Keratinocyte (primary cell): ENCODE measurements at regions not wholly inside any gene's neighbourhood (a gene's known extent, or its start where the extent isn't known, plus 50 kb on each side); places are given as distances from the start of the nearest gene placed in this dataset.

ENCODE experiments used
- DNase-seq: peaks from one replicate; pipeline ENCODE4 v3.0.0-alpha.2; 2011; ENCODE audit warnings: low read depth, missing footprints, low spot score
- FAIRE-seq: peaks from 2 replicates; lab custom pipeline; 2011; peaks lifted over from hg19 to GRCh38; lab: Jason Lieb, UNC
- H2AFZ ChIP-seq: 2 replicates; pipeline ENCODE4 v1.6.0; 2012; ENCODE audit warnings: low read length, control low read depth, inconsistent platforms; ENCODE audit not compliant: control insufficient read depth
- H3K27ac ChIP-seq: 2 replicates; pipeline ENCODE4 v1.5.1; 2011; ENCODE audit warnings: low read length; ENCODE audit not compliant: control insufficient read depth, insufficient read depth
- H3K27me3 ChIP-seq: 3 replicates; pipeline ENCODE4 v1.6.0; 2011; ENCODE audit warnings: low read length; ENCODE audit not compliant: control insufficient read depth, insufficient read depth; ENCODE audit errors: extremely low read depth
- H3K36me3 ChIP-seq, 2 experiments: 2 replicates in 1 of 2; 3 replicates in 1 of 2; pipeline ENCODE4 v1.5.1; 2011; ENCODE audit warnings: low read length in 2 of 2, mild to moderate bottlenecking in 1 of 2; ENCODE audit not compliant: control insufficient read depth in 2 of 2, insufficient read depth in 2 of 2; ENCODE audit errors: extremely low read depth in 1 of 2
- H3K4me1 ChIP-seq: 3 replicates; pipeline ENCODE4 v1.5.1; 2011; ENCODE audit warnings: low read length; ENCODE audit not compliant: control insufficient read depth, insufficient read depth; ENCODE audit errors: extremely low read depth
- H3K4me2 ChIP-seq: 3 replicates; pipeline ENCODE4 v1.6.0; 2011; ENCODE audit warnings: low read depth, low read length; ENCODE audit not compliant: control insufficient read depth, insufficient read depth; ENCODE audit errors: extremely low read depth
- H3K4me3 ChIP-seq, 3 experiments: fragments of 200-600 bp in 1 of 3; sonication (generic) in 1 of 3; 2 replicates in 2 of 3; 3 replicates in 1 of 3; pipeline ENCODE4 v1.5.1; 2011 to 2016; ENCODE audit warnings: low read length in 3 of 3, mild to moderate bottlenecking in 3 of 3, control low read depth in 2 of 3, inconsistent platforms in 1 of 3, low read depth in 1 of 3, mixed read lengths in 1 of 3, mixed run types in 1 of 3, moderate library complexity in 1 of 3; ENCODE audit not compliant: control insufficient read depth in 2 of 3, insufficient read depth in 2 of 3; ENCODE audit errors: extremely low read depth in 1 of 3
- H3K79me2 ChIP-seq: 2 replicates; pipeline ENCODE4 v1.6.0; 2012; ENCODE audit warnings: low read length; ENCODE audit not compliant: control insufficient read depth, insufficient read depth
- H3K9ac ChIP-seq: 3 replicates; pipeline ENCODE4 v1.6.0; 2011; ENCODE audit warnings: low read length; ENCODE audit not compliant: control insufficient read depth, insufficient read depth; ENCODE audit errors: extremely low read depth
- H3K9me1 ChIP-seq: 3 replicates; pipeline ENCODE4 v1.6.0; 2011; ENCODE audit warnings: low read length; ENCODE audit not compliant: control insufficient read depth, insufficient read depth; ENCODE audit errors: extremely low read depth
- H3K9me3 ChIP-seq: 2 replicates; pipeline ENCODE4 v1.5.1; 2012; ENCODE audit warnings: low read depth, low read length; ENCODE audit not compliant: control insufficient read depth
- H4K20me1 ChIP-seq: 3 replicates; pipeline ENCODE4 v1.6.0; 2011; ENCODE audit warnings: low read length; ENCODE audit not compliant: control insufficient read depth, insufficient read depth; ENCODE audit errors: extremely low read depth
- EZH2 ChIP-seq: IDR thresholded peaks from one replicate; pipeline ENCODE4 v1.6.1; 2012; ENCODE audit warnings: inconsistent platforms, mild to moderate bottlenecking, low read length, moderate library complexity
- dilution Hi-C: fragments of 300-500 bp; cut with MboI; formaldehyde crosslinking; loops from one replicate; pipeline ENCODE4 v1.7.0; 2020; ENCODE audit warnings: low sequenced_read_pairs; ENCODE audit not compliant: extremely low pct_ligation_motif_present
- TF ChIP-seq, protein P1 (sequence below), 3 experiments: IDR thresholded peaks in 1 of 3; conservative IDR thresholded peaks in 1 of 3; optimal IDR thresholded peaks in 1 of 3; 2 replicates in 2 of 3; 3 replicates in 1 of 3; pipeline versions ENCODE3 to v1.5.1; 2011; ENCODE audit warnings: low read length in 3 of 3, mild to moderate bottlenecking in 3 of 3, moderate library complexity in 2 of 3, control low read depth in 1 of 3, inconsistent platforms in 1 of 3; ENCODE audit not compliant: insufficient read depth in 2 of 3; ENCODE audit errors: extremely low read depth in 1 of 3

DNA sequence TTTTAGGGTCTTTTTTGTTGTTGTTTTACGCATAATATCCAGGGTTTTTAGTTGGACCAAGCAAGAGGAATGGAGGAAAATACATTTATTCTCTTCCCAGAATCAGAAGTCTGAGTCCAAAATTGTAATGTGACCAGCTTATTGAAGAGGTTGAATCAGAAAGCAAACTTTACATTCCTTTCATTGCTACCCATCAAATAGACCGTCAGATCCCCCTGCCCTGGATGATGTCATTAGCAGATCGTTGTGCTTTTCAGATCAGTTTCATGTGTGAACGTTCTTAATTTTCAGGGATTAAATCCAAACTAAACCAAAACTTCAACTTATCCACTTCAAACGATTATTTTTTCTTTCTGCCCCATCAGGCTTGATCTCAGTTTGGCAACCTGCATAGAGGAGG, 85.7 kb upstream of the NGF start:
- no peak for FAIRE-seq

DNA sequence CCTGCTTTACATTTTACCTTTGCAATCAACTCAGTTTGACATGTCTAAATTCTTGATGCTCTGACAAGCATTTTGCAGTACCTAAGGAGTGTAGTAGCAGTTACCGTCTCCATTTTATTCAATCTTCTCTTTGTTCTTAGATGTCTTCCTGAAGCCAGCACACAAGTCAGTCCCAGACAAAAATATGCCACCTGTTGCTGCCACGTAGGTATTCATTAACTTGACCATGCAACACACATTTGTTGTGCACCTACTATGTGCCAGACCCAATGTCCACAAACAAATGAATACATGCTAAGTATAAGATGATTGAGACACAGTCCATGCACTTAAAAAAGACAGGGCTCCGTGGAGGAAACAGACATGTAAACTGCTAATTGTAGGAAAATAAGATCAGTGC, 81.5 kb upstream of the NGF start:
- no peak overlapping the region for H3K4me3 ChIP-seq
- no peak for FAIRE-seq

More for the DNA sequence above, 85.7 kb upstream of the NGF start:
- no peak overlapping the region for H3K4me2 ChIP-seq
- no peak overlapping the region for H3K4me3 ChIP-seq
- H4K20me1 ChIP-seq, result no peaks in the 10 kb centered on the region
- dilution Hi-C loops, result no loop called here
- TF ChIP-seq, protein P1, sequence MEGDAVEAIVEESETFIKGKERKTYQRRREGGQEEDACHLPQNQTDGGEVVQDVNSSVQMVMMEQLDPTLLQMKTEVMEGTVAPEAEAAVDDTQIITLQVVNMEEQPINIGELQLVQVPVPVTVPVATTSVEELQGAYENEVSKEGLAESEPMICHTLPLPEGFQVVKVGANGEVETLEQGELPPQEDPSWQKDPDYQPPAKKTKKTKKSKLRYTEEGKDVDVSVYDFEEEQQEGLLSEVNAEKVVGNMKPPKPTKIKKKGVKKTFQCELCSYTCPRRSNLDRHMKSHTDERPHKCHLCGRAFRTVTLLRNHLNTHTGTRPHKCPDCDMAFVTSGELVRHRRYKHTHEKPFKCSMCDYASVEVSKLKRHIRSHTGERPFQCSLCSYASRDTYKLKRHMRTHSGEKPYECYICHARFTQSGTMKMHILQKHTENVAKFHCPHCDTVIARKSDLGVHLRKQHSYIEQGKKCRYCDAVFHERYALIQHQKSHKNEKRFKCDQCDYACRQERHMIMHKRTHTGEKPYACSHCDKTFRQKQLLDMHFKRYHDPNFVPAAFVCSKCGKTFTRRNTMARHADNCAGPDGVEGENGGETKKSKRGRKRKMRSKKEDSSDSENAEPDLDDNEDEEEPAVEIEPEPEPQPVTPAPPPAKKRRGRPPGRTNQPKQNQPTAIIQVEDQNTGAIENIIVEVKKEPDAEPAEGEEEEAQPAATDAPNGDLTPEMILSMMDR (optimal IDR thresholded peaks at IDR 0.05 in 1 of 3, IDR thresholded peaks at IDR 0.05 in 1 of 3, conservative IDR thresholded peaks at IDR 0.05 in 1 of 3; ENCODE audit: extremely low read depth in 1 of 3, insufficient read depth in 2 of 3, low read length in 3 of 3), result no peak
- TF ChIP-seq EZH2, result no peak
- no peak overlapping the region for H3K27ac ChIP-seq
- H3K9me3 ChIP-seq, result no peaks in the 10 kb centered on the region
- H3K36me3 ChIP-seq, result no peaks in the 10 kb centered on the region
- H3K4me1 ChIP-seq, result peaks cover 8% of the 10 kb centered on the region
- H2AFZ ChIP-seq, result no peak overlapping the region
- no peaks in the 10 kb centered on the region for H3K27me3 ChIP-seq
- H3K9me1 ChIP-seq, result no peaks in the 10 kb centered on the region
- DNase-seq, result no peak
- no peak overlapping the region for H3K9ac ChIP-seq
- H3K79me2 ChIP-seq, result no peaks in the 10 kb centered on the region

More for the DNA sequence above, 81.5 kb upstream of the NGF start:
- dilution Hi-C loops, result no loop called here
- no peak for TF ChIP-seq EZH2
- TF ChIP-seq, protein P1 (optimal IDR thresholded peaks at IDR 0.05 in 1 of 3, IDR thresholded peaks at IDR 0.05 in 1 of 3, conservative IDR thresholded peaks at IDR 0.05 in 1 of 3; ENCODE audit: extremely low read depth in 1 of 3, insufficient read depth in 2 of 3, low read length in 3 of 3), result no peak
- no peak for DNase-seq
- no peaks in the 10 kb centered on the region for H4K20me1 ChIP-seq
- H2AFZ ChIP-seq, result no peak overlapping the region
- H3K9me3 ChIP-seq, result no peaks in the 10 kb centered on the region
- no peaks in the 10 kb centered on the region for H3K4me1 ChIP-seq
- H3K9ac ChIP-seq, result no peak overlapping the region
- H3K4me2 ChIP-seq, result no peak overlapping the region
- no peaks in the 10 kb centered on the region for H3K79me2 ChIP-seq
- no peak overlapping the region for H3K27ac ChIP-seq
- H3K36me3 ChIP-seq, result no peaks in the 10 kb centered on the region
- H3K9me1 ChIP-seq, result no peaks in the 10 kb centered on the region
- no peaks in the 10 kb centered on the region for H3K27me3 ChIP-seq
